Right lobe of liver (tissue), 4 donors: ENCODE measurements at regions not wholly inside any gene's neighbourhood (a gene's known extent, or its start where the extent isn't known, plus 50 kb on each side); places are given as distances from the start of the nearest gene placed in this dataset.

Experiments used
- POLR2A ChIP-seq: fragments of 450-650 bp; IDR thresholded peaks from one replicate; pipeline ENCODE4 v1.6.1; 2017; ENCODE audit warnings: antibody characterized with exemption, mild to moderate bottlenecking
- TF ChIP-seq, protein P1 (sequence below), 4 donors: fragments of 200-600 bp in 3 of 4; fragments of 450-650 bp in 1 of 4; IDR thresholded peaks; one replicate each; pipeline versions ENCODE4 v1.5.1 to v1.8.0; 2016 to 2022; ENCODE audit warnings: antibody characterized with exemption in 4 of 4, mild to moderate bottlenecking in 2 of 4
- donor health status: DM: no; HTN: no; CAD: no.
- donor health status: DM: no; HTN: no; CAD: no.
- donor health status: DM: no; HTN: yes; CAD: no.

GRCh38 chr18:67109535-67109934, 407.0 kb downstream of the DSEL start:
- TF ChIP-seq, protein P1, sequence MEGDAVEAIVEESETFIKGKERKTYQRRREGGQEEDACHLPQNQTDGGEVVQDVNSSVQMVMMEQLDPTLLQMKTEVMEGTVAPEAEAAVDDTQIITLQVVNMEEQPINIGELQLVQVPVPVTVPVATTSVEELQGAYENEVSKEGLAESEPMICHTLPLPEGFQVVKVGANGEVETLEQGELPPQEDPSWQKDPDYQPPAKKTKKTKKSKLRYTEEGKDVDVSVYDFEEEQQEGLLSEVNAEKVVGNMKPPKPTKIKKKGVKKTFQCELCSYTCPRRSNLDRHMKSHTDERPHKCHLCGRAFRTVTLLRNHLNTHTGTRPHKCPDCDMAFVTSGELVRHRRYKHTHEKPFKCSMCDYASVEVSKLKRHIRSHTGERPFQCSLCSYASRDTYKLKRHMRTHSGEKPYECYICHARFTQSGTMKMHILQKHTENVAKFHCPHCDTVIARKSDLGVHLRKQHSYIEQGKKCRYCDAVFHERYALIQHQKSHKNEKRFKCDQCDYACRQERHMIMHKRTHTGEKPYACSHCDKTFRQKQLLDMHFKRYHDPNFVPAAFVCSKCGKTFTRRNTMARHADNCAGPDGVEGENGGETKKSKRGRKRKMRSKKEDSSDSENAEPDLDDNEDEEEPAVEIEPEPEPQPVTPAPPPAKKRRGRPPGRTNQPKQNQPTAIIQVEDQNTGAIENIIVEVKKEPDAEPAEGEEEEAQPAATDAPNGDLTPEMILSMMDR (IDR thresholded peaks at IDR 0.05), result no peak
- TF ChIP-seq POLR2A, result no peak
